ENCODE measurements at regions not wholly inside any gene's neighbourhood (a gene's known extent, or its start where the extent isn't known, plus 50 kb on each side); places are given as distances from the start of the nearest gene placed in this dataset.

- ATAC-seq (ENCODE audit: insufficient read depth, low read depth) (no peak), DNase-seq (no peak)
- no peaks in the 10 kb centered on the region for H3K79me2 ChIP-seq (ENCODE audit: insufficient read depth, low read length)
- no peak overlapping the region for H3K4me2 ChIP-seq (ENCODE audit: insufficient read depth, low read length)
- no peaks in the 10 kb centered on the region for H3K4me1 ChIP-seq (ENCODE audit: insufficient read depth, low read length)
- TF ChIP-seq CTCF (IDR thresholded peaks at IDR 0.05; ENCODE audit: borderline replicate concordance, extremely low read depth, low read length, poor library complexity, severe bottlenecking) (no peak), EZH2 (IDR thresholded peaks at IDR 0.05; ENCODE audit: borderline replicate concordance, low read depth, low read length, severe bottlenecking) (no peak)
- no peak overlapping the region for H3K4me3 ChIP-seq (ENCODE audit: low read depth in 1 of 2, low read length in 2 of 2)
- H3K27ac ChIP-seq (ENCODE audit: low read length), result no peak overlapping the region
- H4K20me1 ChIP-seq (ENCODE audit: insufficient read depth, low read length), result no peaks in the 10 kb centered on the region
- H3K36me3 ChIP-seq (ENCODE audit: insufficient read depth, low read length), result no peaks in the 10 kb centered on the region
- no peaks in the 10 kb centered on the region for H3K9me3 ChIP-seq (ENCODE audit: insufficient read depth, low read length, severe bottlenecking)
- no peak overlapping the region for H2AFZ ChIP-seq (ENCODE audit: low read depth, low read length)
- no peak overlapping the region for H3K9ac ChIP-seq (ENCODE audit: low read depth, low read length)
- peaks cover 17% of the 10 kb centered on the region for H3K27me3 ChIP-seq (ENCODE audit: insufficient read depth, low read length, poor library complexity)
Observed at GRCh38 chr17:36818134-36818825, 119.0 kb upstream of the LHX1 start.

- Histone ChIP-seq H3K27ac (ENCODE audit: low read length) (no peak overlapping the region), H3K9ac (ENCODE audit: low read depth, low read length) (no peak overlapping the region), H3K4me3 (ENCODE audit: low read depth in 1 of 2, low read length in 2 of 2) (no peak overlapping the region), H3K9me3 (ENCODE audit: insufficient read depth, low read length, severe bottlenecking) (no peaks in the 10 kb centered on the region), H3K4me1 (ENCODE audit: insufficient read depth, low read length) (no peaks in the 10 kb centered on the region), H2AFZ (ENCODE audit: low read depth, low read length) (no peak overlapping the region), H3K36me3 (ENCODE audit: insufficient read depth, low read length) (no peaks in the 10 kb centered on the region), H3K27me3 (ENCODE audit: insufficient read depth, low read length, poor library complexity) (peaks cover 17% of the 10 kb centered on the region), H4K20me1 (ENCODE audit: insufficient read depth, low read length) (no peaks in the 10 kb centered on the region), H3K4me2 (ENCODE audit: insufficient read depth, low read length) (no peak overlapping the region), H3K79me2 (ENCODE audit: insufficient read depth, low read length) (no peaks in the 10 kb centered on the region)
- DNase-seq, result no peak
- TF ChIP-seq EZH2 (IDR thresholded peaks at IDR 0.05; ENCODE audit: borderline replicate concordance, low read depth, low read length, severe bottlenecking), result no peak
- TF ChIP-seq CTCF (IDR thresholded peaks at IDR 0.05; ENCODE audit: borderline replicate concordance, extremely low read depth, low read length, poor library complexity, severe bottlenecking), result no peak
- no peak for ATAC-seq (ENCODE audit: insufficient read depth, low read depth)
Observed at GRCh38 chr17:36823850-36824677, 113.2 kb upstream of the LHX1 start.

GRCh38 chr17:36824678-36825101 is 112.6 kb upstream of the LHX1 start:
- Histone ChIP-seq H3K9ac (ENCODE audit: low read depth, low read length) (no peak overlapping the region), H2AFZ (ENCODE audit: low read depth, low read length) (no peak overlapping the region), H3K36me3 (ENCODE audit: insufficient read depth, low read length) (no peaks in the 10 kb centered on the region), H3K4me3 (ENCODE audit: low read depth in 1 of 2, low read length in 2 of 2) (no peak overlapping the region), H3K4me1 (ENCODE audit: insufficient read depth, low read length) (no peaks in the 10 kb centered on the region), H3K9me3 (ENCODE audit: insufficient read depth, low read length, severe bottlenecking) (no peaks in the 10 kb centered on the region), H4K20me1 (ENCODE audit: insufficient read depth, low read length) (no peaks in the 10 kb centered on the region), H3K27ac (ENCODE audit: low read length) (no peak overlapping the region), H3K79me2 (ENCODE audit: insufficient read depth, low read length) (no peaks in the 10 kb centered on the region), H3K4me2 (ENCODE audit: insufficient read depth, low read length) (no peak overlapping the region), H3K27me3 (ENCODE audit: insufficient read depth, low read length, poor library complexity) (peaks cover 14% of the 10 kb centered on the region)
- no peak for DNase-seq
- no peak for TF ChIP-seq EZH2 (IDR thresholded peaks at IDR 0.05; ENCODE audit: borderline replicate concordance, low read depth, low read length, severe bottlenecking)
- TF ChIP-seq CTCF (IDR thresholded peaks at IDR 0.05; ENCODE audit: borderline replicate concordance, extremely low read depth, low read length, poor library complexity, severe bottlenecking), result no peak
- no peak for ATAC-seq (ENCODE audit: insufficient read depth, low read depth)

Measured in DND-41 (cell line).